GM12872 (cell line): ENCODE measurements at regions not wholly inside any gene's neighbourhood (a gene's known extent, or its start where the extent isn't known, plus 50 kb on each side); places are given as distances from the start of the nearest gene placed in this dataset.

Source experiments
- TF ChIP-seq, protein P1 (sequence below): IDR thresholded peaks from 3 replicates; pipeline ENCODE4 v1.5.1; 2011; ENCODE audit warnings: low read depth, mild to moderate bottlenecking, low read length, moderate library complexity; ENCODE audit not compliant: insufficient read depth

DNA sequence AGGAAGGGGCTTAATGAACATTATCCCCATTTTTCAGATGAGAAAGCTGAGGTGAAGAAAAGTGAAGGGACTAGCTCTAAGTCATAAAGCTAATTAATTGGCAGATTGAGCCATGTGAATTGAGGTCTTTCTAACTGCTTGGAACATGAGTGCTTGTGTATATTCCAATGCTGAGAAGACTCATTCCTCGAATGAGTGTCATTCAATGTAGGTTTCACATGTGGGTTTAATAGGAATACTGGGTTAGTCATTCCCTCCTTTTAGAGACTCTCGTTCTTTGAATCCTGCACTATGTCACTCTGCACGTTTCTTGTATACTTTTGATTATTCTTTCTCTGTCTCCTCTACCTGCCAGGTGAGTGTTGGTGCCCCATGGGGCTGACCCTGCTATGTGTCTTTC lies 218.2 kb downstream of the HRH4 start:
- TF ChIP-seq, protein P1, sequence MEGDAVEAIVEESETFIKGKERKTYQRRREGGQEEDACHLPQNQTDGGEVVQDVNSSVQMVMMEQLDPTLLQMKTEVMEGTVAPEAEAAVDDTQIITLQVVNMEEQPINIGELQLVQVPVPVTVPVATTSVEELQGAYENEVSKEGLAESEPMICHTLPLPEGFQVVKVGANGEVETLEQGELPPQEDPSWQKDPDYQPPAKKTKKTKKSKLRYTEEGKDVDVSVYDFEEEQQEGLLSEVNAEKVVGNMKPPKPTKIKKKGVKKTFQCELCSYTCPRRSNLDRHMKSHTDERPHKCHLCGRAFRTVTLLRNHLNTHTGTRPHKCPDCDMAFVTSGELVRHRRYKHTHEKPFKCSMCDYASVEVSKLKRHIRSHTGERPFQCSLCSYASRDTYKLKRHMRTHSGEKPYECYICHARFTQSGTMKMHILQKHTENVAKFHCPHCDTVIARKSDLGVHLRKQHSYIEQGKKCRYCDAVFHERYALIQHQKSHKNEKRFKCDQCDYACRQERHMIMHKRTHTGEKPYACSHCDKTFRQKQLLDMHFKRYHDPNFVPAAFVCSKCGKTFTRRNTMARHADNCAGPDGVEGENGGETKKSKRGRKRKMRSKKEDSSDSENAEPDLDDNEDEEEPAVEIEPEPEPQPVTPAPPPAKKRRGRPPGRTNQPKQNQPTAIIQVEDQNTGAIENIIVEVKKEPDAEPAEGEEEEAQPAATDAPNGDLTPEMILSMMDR = no peak

DNA sequence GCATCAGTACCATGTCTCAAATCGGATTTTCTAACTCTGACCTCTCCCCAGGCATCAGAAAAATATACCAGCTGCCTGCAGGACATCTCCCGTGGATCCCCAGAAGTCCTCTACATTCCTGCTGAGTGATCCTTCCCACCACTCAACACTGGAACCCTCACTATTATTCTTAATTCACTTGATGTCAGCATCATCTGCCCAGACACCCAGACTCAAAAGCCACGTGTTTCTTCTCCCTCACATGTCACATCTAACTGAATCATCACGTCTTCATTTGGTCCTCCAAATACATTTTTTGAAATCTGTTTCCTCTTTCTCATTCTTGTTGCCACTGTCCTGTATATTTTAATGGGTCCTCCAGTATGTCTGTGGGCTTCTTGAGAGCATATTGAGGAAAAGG lies 218.6 kb downstream of the HRH4 start:
- TF ChIP-seq, protein P1 = no peak

DNA sequence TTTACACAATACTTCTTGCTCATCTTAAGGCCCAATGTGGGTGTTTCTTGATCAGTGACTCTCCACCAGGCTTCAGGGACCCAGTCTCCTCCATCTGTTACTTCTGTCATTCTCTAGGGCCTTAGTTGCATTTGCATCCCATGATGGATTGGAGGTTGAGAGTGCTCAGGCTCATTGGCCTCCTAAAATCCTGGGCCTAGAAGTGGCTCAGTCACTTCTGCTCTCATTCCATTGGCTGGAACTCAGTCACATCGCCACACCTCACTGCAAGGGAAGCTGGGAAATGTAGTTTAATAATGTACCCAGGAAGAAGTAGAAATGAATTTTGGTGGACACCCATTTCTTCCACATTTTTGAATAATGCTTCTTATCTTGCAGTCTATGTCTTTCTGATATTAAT lies 223.5 kb downstream of the HRH4 start:
- TF ChIP-seq, protein P1 = no peak

DNA sequence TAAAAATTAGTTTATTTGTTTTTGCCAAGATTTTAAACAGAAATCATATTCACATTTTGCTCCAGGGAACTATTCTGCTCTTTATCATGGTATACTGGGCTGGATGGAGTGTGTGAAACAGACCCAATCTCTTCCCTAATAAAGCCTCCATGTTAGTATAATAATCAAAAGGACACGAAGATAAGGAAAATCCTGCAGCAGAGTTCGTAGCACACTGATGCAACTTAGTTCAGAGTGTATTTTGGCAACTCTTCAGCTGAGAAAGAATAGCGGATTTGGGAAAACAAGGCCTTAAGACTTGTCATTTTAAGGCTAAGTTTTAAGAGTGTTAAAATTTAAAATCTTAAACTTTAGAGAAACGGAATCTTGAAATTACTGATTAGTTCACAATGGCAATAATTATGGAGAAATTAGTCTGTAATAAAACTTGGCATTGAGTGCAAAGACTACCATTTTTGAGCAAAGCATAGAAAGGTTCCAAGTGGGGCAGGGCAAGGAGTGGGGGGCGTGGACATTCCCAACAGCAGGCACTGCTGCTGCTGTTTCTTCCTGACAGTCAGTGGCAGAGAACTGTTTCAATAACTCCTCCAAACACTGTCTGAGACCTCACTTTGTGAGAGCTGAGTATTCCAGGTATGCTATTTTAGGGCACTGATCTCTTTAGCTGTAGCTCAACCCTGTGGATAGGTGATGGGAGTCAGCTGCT lies 225.0 kb downstream of the HRH4 start:
- TF ChIP-seq, protein P1 = no peak

DNA sequence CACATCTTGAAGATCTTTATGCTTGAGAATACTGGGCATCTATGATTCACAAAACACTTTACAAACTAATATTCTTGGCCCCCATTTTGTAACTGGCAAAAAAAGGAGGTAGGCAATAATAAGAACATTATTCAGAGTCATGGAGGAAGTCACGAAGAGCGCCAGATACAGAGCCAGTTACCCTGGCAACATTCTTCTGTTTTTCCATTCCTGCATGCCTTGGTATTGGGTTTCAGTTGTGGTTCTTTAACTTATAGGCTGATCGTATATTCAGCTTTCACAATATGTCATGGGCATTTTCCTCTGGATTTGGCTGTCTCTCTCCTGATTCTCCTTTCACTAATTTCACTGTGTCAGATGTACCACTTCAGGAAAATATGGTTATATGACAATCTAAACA lies 234.7 kb downstream of the HRH4 start:
- TF ChIP-seq, protein P1 = no peak

DNA sequence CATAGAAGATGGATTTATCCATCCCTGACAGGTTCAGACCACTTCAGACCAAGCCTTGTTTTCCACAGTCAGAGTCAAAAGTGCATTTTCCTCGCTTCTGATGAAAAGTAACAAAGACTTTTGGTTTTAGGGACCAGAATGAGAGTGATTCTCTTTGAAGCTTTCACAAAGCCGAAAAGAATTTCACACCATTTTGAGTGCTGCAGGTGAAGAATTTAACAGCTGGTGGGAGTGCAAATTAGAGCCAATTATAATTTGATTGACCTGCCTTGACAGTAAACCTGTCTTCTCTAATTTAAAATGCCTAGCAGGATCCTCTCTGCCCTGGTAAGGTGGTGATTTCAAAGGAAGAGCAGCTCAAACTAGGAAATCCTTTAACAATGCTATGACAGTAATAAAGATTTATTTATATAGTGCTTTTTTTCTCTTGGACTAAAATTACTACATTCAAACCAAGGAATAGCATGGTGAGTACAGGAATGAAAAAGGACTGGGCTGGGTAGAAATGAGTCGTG lies 241.6 kb downstream of the HRH4 start:
- TF ChIP-seq, protein P1 = no peak

DNA sequence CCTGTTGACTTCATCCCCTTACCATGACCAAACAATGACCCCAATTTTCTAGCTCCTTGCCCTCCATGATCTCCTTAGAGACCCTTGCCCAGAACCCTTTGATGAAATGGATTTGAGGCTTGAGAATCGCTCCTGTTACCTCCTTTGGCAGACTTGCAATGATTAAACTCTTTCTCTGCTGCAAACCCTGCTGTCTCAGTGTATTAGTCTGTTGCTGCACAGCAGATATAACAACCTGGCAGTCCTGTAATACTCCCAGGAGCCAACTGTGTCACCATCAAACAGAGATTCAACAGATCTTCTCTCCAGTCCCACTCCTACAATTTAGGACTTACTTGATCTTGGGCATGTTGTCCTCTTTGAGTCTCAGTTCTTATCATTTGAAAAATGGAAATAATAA lies 242.9 kb downstream of the HRH4 start:
- TF ChIP-seq, protein P1 = no peak
